Caco-2 (cell line): ENCODE measurements at regions not wholly inside any gene's neighbourhood (a gene's known extent, or its start where the extent isn't known, plus 50 kb on each side); places are given as distances from the start of the nearest gene placed in this dataset.
"Not testable (repeated sequence)": the region's sequence is repeated elsewhere in the genome, so short reads cannot be mapped to it uniquely, and the experiment has no call there.

Source experiments
- BruUV-seq: library from RNA; stranded (reverse); fragments of 400-500 nt; replicated peaks from 2 replicates; lab custom pipeline; 2021; lab: Mats Ljungman, UMichigan
- CTCF ChIA-PET: fragments of 300-600 bp; sonication (Branson Sonifier 250); formaldehyde crosslinking; loops from one replicate; lab custom pipeline; 2022; ENCODE audit warnings: antibody characterized with exemption; lab: Charles Lee
- POLR2A ChIA-PET: fragments of 300-600 bp; sonication (Branson Sonifier 250); formaldehyde crosslinking; loops from one replicate; lab custom pipeline; 2022; ENCODE audit warnings: antibody characterized with exemption; lab: Charles Lee
- DNase-seq, 2 experiments: peaks; one replicate each; pipeline versions ENCODE4 v3.0.0 to v3.0.0-alpha.2; 2020 to 2022
- H3K27me3 ChIP-seq: replicated peaks from 2 replicates; pipeline ENCODE4 v1.6.0; 2011; ENCODE audit warnings: low read length; ENCODE audit not compliant: control insufficient read depth, insufficient read depth
- H3K36me3 ChIP-seq: 2 replicates; pipeline ENCODE4 v1.5.1; 2011; ENCODE audit warnings: low read length; ENCODE audit not compliant: control insufficient read depth, insufficient read depth
- H3K4me1 ChIP-seq: fragments of 250-450 bp; sonication (Bioruptor Pico); 2 replicates; pipeline ENCODE4 v1.5.1; 2020; ENCODE audit warnings: mild to moderate bottlenecking
- H3K4me3 ChIP-seq: 2 replicates; pipeline ENCODE4 v1.5.1; 2011; ENCODE audit warnings: low read depth, mild to moderate bottlenecking, control low read depth, low read length
- H3K9me3 ChIP-seq: fragments of 250-450 bp; sonication (Bioruptor Pico); 2 replicates; pipeline ENCODE4 v1.5.1; 2020; ENCODE audit warnings: mild to moderate bottlenecking, moderate library complexity
- H3K27ac Mint-ChIP-seq: one replicate; pipeline ENCODE4 v1.8.0; 2022; ENCODE audit warnings: mixed read lengths; ENCODE audit not compliant: unreplicated experiment
- H3K27me3 Mint-ChIP-seq: one replicate; pipeline ENCODE4 v1.8.0; 2022; ENCODE audit warnings: mixed read lengths; ENCODE audit not compliant: insufficient read depth, unreplicated experiment
- H3K36me3 Mint-ChIP-seq: one replicate; pipeline ENCODE4 v1.8.0; 2022; ENCODE audit warnings: mild to moderate bottlenecking, mixed read lengths; ENCODE audit not compliant: insufficient read depth, unreplicated experiment
- H3K4me1 Mint-ChIP-seq: one replicate; pipeline ENCODE4 v1.8.0; 2022; ENCODE audit warnings: low read depth, mixed read lengths; ENCODE audit not compliant: unreplicated experiment
- H3K4me3 Mint-ChIP-seq: one replicate; pipeline ENCODE4 v1.8.0; 2022; ENCODE audit warnings: mild to moderate bottlenecking, moderate library complexity, mixed read lengths; ENCODE audit not compliant: unreplicated experiment
- H3K9me3 Mint-ChIP-seq: one replicate; pipeline ENCODE4 v1.8.0; 2022; ENCODE audit warnings: mixed read lengths; ENCODE audit not compliant: unreplicated experiment
- intact Hi-C: fragments of 100-400 bp; cut with micrococcal nuclease; formaldehyde crosslinking; loops from one replicate; pipeline ENCODE4 v1.10.0; 2022; ENCODE audit not compliant: unreplicated experiment
- TF ChIP-seq, protein P1 (sequence below), 2 experiments: fragments of 200-600 bp in 1 of 2; IDR thresholded peaks; 1 replicate in 1 of 2; 2 replicates in 1 of 2; pipeline versions ENCODE4 v1.5.1 to v1.8.0; 2011 to 2022; ENCODE audit warnings: antibody characterized with exemption in 1 of 2, control low read depth in 1 of 2, inconsistent platforms in 1 of 2, low read depth in 1 of 2, low read length in 1 of 2, mild to moderate bottlenecking in 1 of 2, moderate library complexity in 1 of 2; ENCODE audit not compliant: insufficient read depth in 1 of 2, severe bottlenecking in 1 of 2, unreplicated experiment in 1 of 2

- H3K4me3 ChIP-seq = no peak overlapping the region
- TF ChIP-seq, protein P1, sequence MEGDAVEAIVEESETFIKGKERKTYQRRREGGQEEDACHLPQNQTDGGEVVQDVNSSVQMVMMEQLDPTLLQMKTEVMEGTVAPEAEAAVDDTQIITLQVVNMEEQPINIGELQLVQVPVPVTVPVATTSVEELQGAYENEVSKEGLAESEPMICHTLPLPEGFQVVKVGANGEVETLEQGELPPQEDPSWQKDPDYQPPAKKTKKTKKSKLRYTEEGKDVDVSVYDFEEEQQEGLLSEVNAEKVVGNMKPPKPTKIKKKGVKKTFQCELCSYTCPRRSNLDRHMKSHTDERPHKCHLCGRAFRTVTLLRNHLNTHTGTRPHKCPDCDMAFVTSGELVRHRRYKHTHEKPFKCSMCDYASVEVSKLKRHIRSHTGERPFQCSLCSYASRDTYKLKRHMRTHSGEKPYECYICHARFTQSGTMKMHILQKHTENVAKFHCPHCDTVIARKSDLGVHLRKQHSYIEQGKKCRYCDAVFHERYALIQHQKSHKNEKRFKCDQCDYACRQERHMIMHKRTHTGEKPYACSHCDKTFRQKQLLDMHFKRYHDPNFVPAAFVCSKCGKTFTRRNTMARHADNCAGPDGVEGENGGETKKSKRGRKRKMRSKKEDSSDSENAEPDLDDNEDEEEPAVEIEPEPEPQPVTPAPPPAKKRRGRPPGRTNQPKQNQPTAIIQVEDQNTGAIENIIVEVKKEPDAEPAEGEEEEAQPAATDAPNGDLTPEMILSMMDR (IDR thresholded peaks at IDR 0.05; ENCODE audit: insufficient read depth in 1 of 2, low read depth in 1 of 2, low read length in 1 of 2, severe bottlenecking in 1 of 2, unreplicated experiment in 1 of 2) = no peak
- H3K36me3 ChIP-seq = no peaks in the 10 kb centered on the region
- H3K36me3 Mint-ChIP-seq = no peaks in the 10 kb centered on the region
- peaks cover 8% of the 10 kb centered on the region for H3K9me3 Mint-ChIP-seq
- no peak for DNase-seq
- intact Hi-C loops = no loop called here
- peaks cover 23% of the 10 kb centered on the region for H3K4me1 ChIP-seq
- no peak overlapping the region for H3K27ac Mint-ChIP-seq
- H3K9me3 ChIP-seq = peaks cover 8% of the 10 kb centered on the region
- peaks cover 33% of the 10 kb centered on the region for H3K4me1 Mint-ChIP-seq
- no peaks in the 10 kb centered on the region for H3K27me3 ChIP-seq
- H3K4me3 Mint-ChIP-seq = no peak overlapping the region
- CTCF ChIA-PET = no interaction called here
- H3K27me3 Mint-ChIP-seq = no peaks in the 10 kb centered on the region
- no TSS peak for BruUV-seq
- POLR2A ChIA-PET = no interaction called here
These were observed 110.8 kb upstream of the JCAD start for GRCh38 chr10:30170146-30170545.

DNA sequence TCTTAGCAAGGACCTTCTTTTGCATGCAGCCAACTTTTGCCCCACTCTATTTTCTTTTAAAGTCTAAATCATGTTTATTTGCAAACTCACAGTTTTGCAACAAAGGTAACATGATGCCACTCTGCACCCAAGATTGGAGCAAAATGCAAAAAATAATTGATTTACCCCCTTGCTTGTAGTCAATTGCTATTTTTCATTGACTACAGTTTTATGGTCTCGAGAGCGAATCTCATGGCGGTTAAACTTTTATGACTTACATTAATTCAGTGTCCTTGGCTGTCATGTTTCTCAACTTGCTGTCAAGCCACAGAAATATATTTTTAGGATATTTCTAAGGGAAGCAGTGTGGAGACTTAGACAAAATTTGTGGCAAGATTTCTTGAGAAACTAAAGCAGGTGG, 110.0 kb upstream of the JCAD start:
- TF ChIP-seq, protein P1 (IDR thresholded peaks at IDR 0.05; ENCODE audit: insufficient read depth in 1 of 2, low read depth in 1 of 2, low read length in 1 of 2, severe bottlenecking in 1 of 2, unreplicated experiment in 1 of 2) = no peak
- H3K9me3 Mint-ChIP-seq = peaks cover 8% of the 10 kb centered on the region
- H3K27ac Mint-ChIP-seq = no peak overlapping the region
- H3K4me1 Mint-ChIP-seq = peaks cover 33% of the 10 kb centered on the region
- H3K36me3 ChIP-seq = no peaks in the 10 kb centered on the region
- no peak for DNase-seq
- no peaks in the 10 kb centered on the region for H3K27me3 ChIP-seq
- H3K4me1 ChIP-seq = peaks cover 23% of the 10 kb centered on the region
- no peak overlapping the region for H3K4me3 Mint-ChIP-seq
- H3K27me3 Mint-ChIP-seq = no peaks in the 10 kb centered on the region
- intact Hi-C loops = no loop called here
- H3K36me3 Mint-ChIP-seq = no peaks in the 10 kb centered on the region
- ChIA-PET POLR2A (no interaction called here), CTCF (no interaction called here)
- H3K4me3 ChIP-seq = no peak overlapping the region
- peaks cover 8% of the 10 kb centered on the region for H3K9me3 ChIP-seq
- BruUV-seq = no TSS peak

GRCh38 chr10:30166929-30167328, 107.5 kb upstream of the JCAD start:
- ChIA-PET POLR2A (no interaction called here), CTCF (no interaction called here)
- Mint-ChIP-seq H3K36me3 (no peaks in the 10 kb centered on the region), H3K27me3 (no peaks in the 10 kb centered on the region), H3K27ac (no peak overlapping the region), H3K4me1 (peaks cover 20% of the 10 kb centered on the region), H3K4me3 (no peak overlapping the region), H3K9me3 (peaks cover 8% of the 10 kb centered on the region)
- H3K9me3 ChIP-seq = peaks cover 8% of the 10 kb centered on the region
- no TSS peak for BruUV-seq
- H3K27me3 ChIP-seq = no peaks in the 10 kb centered on the region
- H3K4me1 ChIP-seq = peaks cover 12% of the 10 kb centered on the region
- no peaks in the 10 kb centered on the region for H3K36me3 ChIP-seq
- intact Hi-C loops = no loop called here
- no peak overlapping the region for H3K4me3 ChIP-seq
- DNase-seq = no peak
- TF ChIP-seq, protein P1 (IDR thresholded peaks at IDR 0.05; ENCODE audit: insufficient read depth in 1 of 2, low read depth in 1 of 2, low read length in 1 of 2, severe bottlenecking in 1 of 2, unreplicated experiment in 1 of 2) = no peak

GRCh38 chr10:30163410-30163809, 104.0 kb upstream of the JCAD start:
- Mint-ChIP-seq H3K4me1 (peaks cover 24% of the 10 kb centered on the region), H3K9me3 (peaks cover 15% of the 10 kb centered on the region)
- intact Hi-C loops, H3K27ac Mint-ChIP-seq, H3K27me3 Mint-ChIP-seq, H3K4me3 ChIP-seq, CTCF ChIA-PET, H3K36me3 Mint-ChIP-seq, H3K36me3 ChIP-seq, H3K9me3 ChIP-seq, POLR2A ChIA-PET, BruUV-seq, DNase-seq, H3K27me3 ChIP-seq, H3K4me3 Mint-ChIP-seq: not testable (repeated sequence)
- peaks cover 26% of the 10 kb centered on the region for H3K4me1 ChIP-seq

DNA sequence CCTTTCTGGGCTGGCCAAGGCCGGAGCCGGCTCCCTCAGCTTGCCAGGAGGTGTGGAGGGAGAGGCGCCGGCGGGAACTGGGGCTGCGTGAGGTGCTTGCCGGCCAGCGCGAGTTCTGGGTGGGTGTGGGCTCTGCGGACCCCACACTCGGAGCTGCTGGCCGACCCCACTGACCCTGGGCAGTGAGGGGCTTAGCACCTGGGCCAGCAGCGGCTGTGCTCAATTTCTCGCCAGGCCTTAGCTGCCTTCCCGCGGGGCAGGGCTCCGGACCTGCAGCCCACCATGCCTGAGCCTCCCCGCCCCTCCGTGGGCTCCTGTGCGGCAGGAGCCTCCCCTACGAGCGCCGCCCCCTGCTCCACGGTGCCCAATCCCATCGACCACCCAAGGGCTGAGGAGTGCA, 103.4 kb upstream of the JCAD start:
- BruUV-seq, H3K36me3 Mint-ChIP-seq, H3K27me3 ChIP-seq, H3K27ac Mint-ChIP-seq, DNase-seq, CTCF ChIA-PET, H3K4me3 Mint-ChIP-seq, POLR2A ChIA-PET, H3K9me3 ChIP-seq, H3K27me3 Mint-ChIP-seq, H3K4me3 ChIP-seq, H3K36me3 ChIP-seq, intact Hi-C loops: not testable (repeated sequence)
- H3K9me3 Mint-ChIP-seq = peaks cover 16% of the 10 kb centered on the region
- H3K4me1 Mint-ChIP-seq = peaks cover 26% of the 10 kb centered on the region
- H3K4me1 ChIP-seq = peaks cover 30% of the 10 kb centered on the region
